Esophagus (tissue), 2 donors: ENCODE measurements at regions not wholly inside any gene's neighbourhood (a gene's known extent, or its start where the extent isn't known, plus 50 kb on each side); places are given as distances from the start of the nearest gene placed in this dataset.

Source experiments
- H3K27ac ChIP-seq, 2 donors: one replicate each; pipeline ENCODE4 v1.5.1; 2013; ENCODE audit warnings: low read depth in 2 of 2, mild to moderate bottlenecking in 2 of 2, inconsistent platforms in 1 of 2, low read length in 1 of 2, moderate library complexity in 1 of 2
- H3K27me3 ChIP-seq, 2 donors: one replicate each; pipeline ENCODE4 v1.6.1; 2013; ENCODE audit warnings: low read length in 2 of 2, control low read depth in 1 of 2, mild to moderate bottlenecking in 1 of 2; ENCODE audit not compliant: insufficient read depth in 2 of 2, control insufficient read depth in 1 of 2
- H3K36me3 ChIP-seq, 2 donors: one replicate each; pipeline ENCODE4 v1.6.1; 2013; ENCODE audit warnings: low read length in 1 of 2; ENCODE audit not compliant: control insufficient read depth in 2 of 2, insufficient read depth in 2 of 2
- H3K4me1 ChIP-seq, 2 donors: one replicate each; pipeline ENCODE4 v1.6.1; 2013; ENCODE audit warnings: low read length in 1 of 2; ENCODE audit not compliant: control insufficient read depth in 2 of 2, insufficient read depth in 2 of 2
- H3K4me3 ChIP-seq, 2 donors: one replicate each; pipeline ENCODE4 v1.5.1; 2013; ENCODE audit warnings: low read length in 2 of 2, mild to moderate bottlenecking in 2 of 2, low read depth in 1 of 2, moderate library complexity in 1 of 2
- H3K9me3 ChIP-seq, 2 donors: one replicate each; pipeline ENCODE4 v1.6.1; 2013; ENCODE audit warnings: mild to moderate bottlenecking in 2 of 2, low read depth in 1 of 2, low read length in 1 of 2, moderate library complexity in 1 of 2; ENCODE audit not compliant: control insufficient read depth in 2 of 2, insufficient read depth in 1 of 2
- WGBS, 2 donors: extraction: QIAGEN DNeasy Blood & Tissue Kit; methylation state at CpG; one replicate each; pipeline ENCODE4 v1.1.7; 2013; 5-methylcytosine and 5-hydroxymethylcytosine counted together
- donor health status: healthy with polysubstance abuse.
- donor health status: Bipolar disorder and iron deficiency.

DNA sequence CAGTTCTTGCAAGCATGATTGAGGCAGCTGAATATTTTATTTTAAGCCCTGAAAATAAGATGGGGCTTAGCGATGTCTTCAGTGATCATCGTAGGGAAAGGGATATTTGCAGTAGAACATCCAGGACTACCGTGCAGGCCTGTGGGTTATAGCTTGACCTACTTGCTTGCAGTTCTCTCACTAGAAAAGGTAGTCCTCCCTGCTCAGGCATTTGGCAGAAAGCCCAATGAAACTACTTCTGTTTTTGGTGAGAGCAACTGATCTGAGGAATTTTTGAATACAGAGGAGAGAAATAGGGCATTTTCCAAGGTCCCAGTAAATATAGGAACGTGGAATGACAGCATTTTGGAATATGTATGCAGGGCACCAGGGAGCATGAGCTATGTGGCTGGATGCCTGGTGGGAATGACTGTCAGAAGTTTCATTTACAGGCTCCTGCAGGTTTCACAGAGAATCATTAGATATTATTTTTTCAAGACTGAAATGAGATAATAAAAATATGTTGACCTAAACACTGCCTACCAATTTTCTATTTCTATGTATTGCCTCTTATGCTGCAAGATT, 417.9 kb upstream of the ACTBL2 start:
- Histone ChIP-seq H3K27me3 (no peaks in the 10 kb centered on the region), H3K4me1 (no peaks in the 10 kb centered on the region)

GRCh38 chr5:57896576-57896975, 414.0 kb upstream of the ACTBL2 start:
- H3K27ac ChIP-seq = no peak overlapping the region
- no peaks in the 10 kb centered on the region for H3K36me3 ChIP-seq
- H3K9me3 ChIP-seq = no peaks in the 10 kb centered on the region
- H3K4me3 ChIP-seq = no peak overlapping the region
- no peaks in the 10 kb centered on the region for H3K4me1 ChIP-seq
- no peaks in the 10 kb centered on the region for H3K27me3 ChIP-seq

More for the DNA sequence above, 417.9 kb upstream of the ACTBL2 start:
- Histone ChIP-seq H3K36me3 (no peaks in the 10 kb centered on the region), H3K27ac (no peak overlapping the region), H3K9me3 (no peaks in the 10 kb centered on the region), H3K4me3 (no peak overlapping the region)
- 40 to 51% methylated on average over 4 of the region's 4 CpGs for WGBS, 2 donors

GRCh38 chr5:57895766-57896165, 413.2 kb upstream of the ACTBL2 start:
- Histone ChIP-seq H3K27me3 (no peaks in the 10 kb centered on the region), H3K9me3 (no peaks in the 10 kb centered on the region), H3K4me1 (no peaks in the 10 kb centered on the region), H3K36me3 (no peaks in the 10 kb centered on the region), H3K27ac (no peak overlapping the region), H3K4me3 (no peak overlapping the region)
- WGBS, 2 donors = 63 to 72% methylated on average over 1 of the region's 1 CpG

DNA sequence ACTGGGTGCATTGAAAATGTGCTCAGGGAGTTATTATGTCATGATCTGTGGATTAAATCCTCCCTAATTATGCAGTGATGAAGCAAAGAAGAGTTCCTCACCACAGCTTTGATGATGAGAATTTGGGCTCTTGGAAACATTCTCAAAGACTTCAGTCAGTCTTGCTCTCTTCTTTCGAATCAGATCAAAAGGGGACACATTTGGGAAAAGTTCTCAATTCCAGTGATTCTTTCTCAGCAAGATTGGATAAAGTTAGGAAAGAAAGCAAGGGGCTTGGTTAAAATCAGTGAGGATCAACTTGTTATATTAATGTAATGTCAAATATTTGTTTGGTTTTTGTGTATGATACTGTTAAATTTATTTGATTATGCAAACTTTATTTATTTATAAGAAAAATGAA, 411.3 kb upstream of the ACTBL2 start:
- peaks cover 0 to 5% of the 10 kb centered on the region in 2 donors for H3K4me1 ChIP-seq
- H3K4me3 ChIP-seq = no peak overlapping the region
- WGBS, 2 donors = 72 to 84% methylated on average over 1 of the region's 1 CpG
- H3K27ac ChIP-seq = no peak overlapping the region
- no peaks in the 10 kb centered on the region for H3K9me3 ChIP-seq
- no peaks in the 10 kb centered on the region for H3K27me3 ChIP-seq
- H3K36me3 ChIP-seq = no peaks in the 10 kb centered on the region

- Histone ChIP-seq H3K27ac (no peak overlapping the region), H3K9me3 (no peaks in the 10 kb centered on the region), H3K4me3 (no peak overlapping the region), H3K27me3 (no peaks in the 10 kb centered on the region), H3K4me1 (peaks cover 0 to 5% of the 10 kb centered on the region in 2 donors), H3K36me3 (no peaks in the 10 kb centered on the region)
- 78 to 83% methylated on average over 1 of the region's 1 CpG for WGBS, 2 donors
These were observed 408.8 kb upstream of the ACTBL2 start for GRCh38 chr5:57891443-57891842.

- Histone ChIP-seq H3K9me3 (no peaks in the 10 kb centered on the region), H3K27me3 (no peaks in the 10 kb centered on the region), H3K4me3 (no peak overlapping the region), H3K4me1 (peaks cover 0 to 5% of the 10 kb centered on the region in 2 donors), H3K27ac (no peak overlapping the region), H3K36me3 (no peaks in the 10 kb centered on the region)
- 50 to 62% methylated on average over 5 of the region's 5 CpGs for WGBS, 2 donors
These were observed 406.9 kb upstream of the ACTBL2 start for GRCh38 chr5:57889558-57889957.

GRCh38 chr5:57887851-57888621, 405.4 kb upstream of the ACTBL2 start:
- Histone ChIP-seq H3K4me1 (peaks cover 0 to 5% of the 10 kb centered on the region in 2 donors), H3K4me3 (no peak overlapping the region), H3K9me3 (no peaks in the 10 kb centered on the region), H3K27me3 (no peaks in the 10 kb centered on the region), H3K27ac (no peak overlapping the region), H3K36me3 (no peaks in the 10 kb centered on the region)
- WGBS, 2 donors = 33 to 34% methylated on average over 6 of the region's 6 CpGs

DNA sequence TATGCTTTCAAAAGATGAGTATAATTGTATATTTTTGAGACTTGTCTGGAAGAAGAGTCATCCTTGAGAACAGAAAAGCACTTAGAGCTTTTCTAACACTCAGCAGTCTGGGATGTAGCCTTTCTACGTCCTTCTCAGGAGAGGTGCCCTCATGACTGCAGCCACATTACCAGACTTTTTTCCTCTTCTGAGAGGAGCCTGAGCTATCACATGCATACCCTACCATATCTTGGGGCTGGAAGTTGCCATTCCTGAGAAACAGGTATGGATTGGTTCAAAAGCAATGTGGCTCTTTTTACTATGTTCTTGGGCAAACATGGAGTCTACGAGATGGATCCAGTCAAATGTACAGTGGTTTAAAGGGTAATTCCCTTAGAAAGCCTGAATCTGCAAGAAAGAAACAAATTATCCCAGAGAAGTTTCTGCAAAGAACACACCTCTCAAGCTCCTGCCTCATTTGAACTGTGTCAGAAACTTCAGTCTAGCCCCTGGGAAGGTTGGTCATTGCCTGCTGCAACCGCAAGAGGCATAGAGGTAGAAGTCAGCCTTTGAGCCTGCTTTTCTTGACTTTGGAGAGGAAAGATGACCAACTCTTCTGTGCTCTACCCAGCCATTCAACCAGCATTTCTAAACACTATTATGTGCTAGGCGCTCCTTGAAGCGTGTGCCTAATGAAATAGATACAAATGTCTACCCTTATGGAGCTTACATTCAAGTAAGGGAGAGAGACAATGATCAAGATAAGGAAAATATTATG, 401.9 kb upstream of the ACTBL2 start:
- Histone ChIP-seq H3K36me3 (no peaks in the 10 kb centered on the region), H3K9me3 (no peaks in the 10 kb centered on the region), H3K4me3 (no peak overlapping the region), H3K4me1 (peaks cover 0 to 3% of the 10 kb centered on the region in 2 donors), H3K27me3 (no peaks in the 10 kb centered on the region), H3K27ac (no peak overlapping the region)
- WGBS, 2 donors = 92 to 96% methylated on average over 5 of the region's 5 CpGs

GRCh38 chr5:57880216-57880615, 397.6 kb upstream of the ACTBL2 start:
- H3K9me3 ChIP-seq = no peaks in the 10 kb centered on the region
- H3K27ac ChIP-seq = no peak overlapping the region
- no peaks in the 10 kb centered on the region for H3K27me3 ChIP-seq
- WGBS, 2 donors = 27 to 40% methylated on average over 2 of the region's 2 CpGs
- no peak overlapping the region for H3K4me3 ChIP-seq
- H3K36me3 ChIP-seq = no peaks in the 10 kb centered on the region
- H3K4me1 ChIP-seq = no peaks in the 10 kb centered on the region
